ENCODE measurements at regions not wholly inside any gene's neighbourhood (a gene's known extent, or its start where the extent isn't known, plus 50 kb on each side); places are given as distances from the start of the nearest gene placed in this dataset.

GRCh38 chr20:41938353-41938752 is 320.2 kb upstream of the CHD6 start:
- Histone ChIP-seq H3K4me3 (ENCODE audit: control insufficient read depth in 2 of 3, extremely low read depth in 1 of 3, insufficient read depth in 2 of 3, low read depth in 1 of 3, low read length in 3 of 3) (no peak overlapping the region), H3K9me3 (ENCODE audit: control insufficient read depth, low read depth, low read length) (no peaks in the 10 kb centered on the region), H3K4me1 (ENCODE audit: control insufficient read depth, extremely low read depth, insufficient read depth, low read length) (no peaks in the 10 kb centered on the region), H3K79me2 (ENCODE audit: control insufficient read depth, insufficient read depth, low read length) (no peaks in the 10 kb centered on the region), H2AFZ (ENCODE audit: control insufficient read depth, low read length) (no peak overlapping the region), H3K9ac (ENCODE audit: control insufficient read depth, extremely low read depth, insufficient read depth, low read length) (no peak overlapping the region), H3K27ac (ENCODE audit: control insufficient read depth, insufficient read depth, low read length) (no peak overlapping the region), H3K9me1 (ENCODE audit: control insufficient read depth, extremely low read depth, insufficient read depth, low read length) (no peaks in the 10 kb centered on the region), H3K4me2 (ENCODE audit: control insufficient read depth, extremely low read depth, insufficient read depth, low read depth, low read length) (no peak overlapping the region), H3K27me3 (ENCODE audit: control insufficient read depth, extremely low read depth, insufficient read depth, low read length) (no peaks in the 10 kb centered on the region), H4K20me1 (ENCODE audit: control insufficient read depth, extremely low read depth, insufficient read depth, low read length) (no peaks in the 10 kb centered on the region), H3K36me3 (ENCODE audit: control insufficient read depth in 2 of 2, extremely low read depth in 1 of 2, insufficient read depth in 2 of 2, low read length in 2 of 2) (no peaks in the 10 kb centered on the region)
- dilution Hi-C loops (cut with MboI; ENCODE audit: extremely low pct_ligation_motif_present, low sequenced_read_pairs): no loop called here
- no peak for FAIRE-seq
- TF ChIP-seq EZH2 (IDR thresholded peaks at IDR 0.05; ENCODE audit: low read length): no peak
- TF ChIP-seq, protein P1, sequence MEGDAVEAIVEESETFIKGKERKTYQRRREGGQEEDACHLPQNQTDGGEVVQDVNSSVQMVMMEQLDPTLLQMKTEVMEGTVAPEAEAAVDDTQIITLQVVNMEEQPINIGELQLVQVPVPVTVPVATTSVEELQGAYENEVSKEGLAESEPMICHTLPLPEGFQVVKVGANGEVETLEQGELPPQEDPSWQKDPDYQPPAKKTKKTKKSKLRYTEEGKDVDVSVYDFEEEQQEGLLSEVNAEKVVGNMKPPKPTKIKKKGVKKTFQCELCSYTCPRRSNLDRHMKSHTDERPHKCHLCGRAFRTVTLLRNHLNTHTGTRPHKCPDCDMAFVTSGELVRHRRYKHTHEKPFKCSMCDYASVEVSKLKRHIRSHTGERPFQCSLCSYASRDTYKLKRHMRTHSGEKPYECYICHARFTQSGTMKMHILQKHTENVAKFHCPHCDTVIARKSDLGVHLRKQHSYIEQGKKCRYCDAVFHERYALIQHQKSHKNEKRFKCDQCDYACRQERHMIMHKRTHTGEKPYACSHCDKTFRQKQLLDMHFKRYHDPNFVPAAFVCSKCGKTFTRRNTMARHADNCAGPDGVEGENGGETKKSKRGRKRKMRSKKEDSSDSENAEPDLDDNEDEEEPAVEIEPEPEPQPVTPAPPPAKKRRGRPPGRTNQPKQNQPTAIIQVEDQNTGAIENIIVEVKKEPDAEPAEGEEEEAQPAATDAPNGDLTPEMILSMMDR (optimal IDR thresholded peaks at IDR 0.05 in 1 of 3, IDR thresholded peaks at IDR 0.05 in 1 of 3, conservative IDR thresholded peaks at IDR 0.05 in 1 of 3; ENCODE audit: extremely low read depth in 1 of 3, insufficient read depth in 2 of 3, low read length in 3 of 3): no peak
- DNase-seq (ENCODE audit: low read depth, low spot score): no peak

DNA sequence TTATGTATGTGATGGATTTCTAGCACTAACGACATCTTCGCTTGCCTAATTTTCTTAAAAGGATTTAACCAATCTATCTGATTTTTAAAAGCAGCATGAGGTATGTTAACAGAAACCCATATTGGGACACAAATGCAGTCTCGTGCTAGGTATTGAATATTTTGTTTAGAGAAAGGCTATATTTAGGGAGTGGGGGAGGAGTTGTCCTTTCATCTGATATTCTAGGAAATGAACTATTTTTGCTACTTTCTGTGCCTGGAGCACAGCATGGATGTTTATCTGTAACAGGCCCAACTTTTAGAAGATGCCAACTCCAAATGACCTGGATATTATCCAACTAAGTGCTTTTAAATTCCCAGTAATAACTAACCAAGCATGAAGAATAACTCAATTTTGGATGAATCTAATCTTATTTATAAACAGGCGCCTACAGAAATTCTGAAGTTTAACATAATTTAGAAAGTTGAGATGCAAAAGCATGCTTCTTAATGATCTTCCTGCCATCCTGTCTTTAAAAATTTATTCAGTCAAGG is 317.1 kb upstream of the CHD6 start:
- Histone ChIP-seq H3K9me1 (ENCODE audit: control insufficient read depth, extremely low read depth, insufficient read depth, low read length) (no peaks in the 10 kb centered on the region), H2AFZ (ENCODE audit: control insufficient read depth, low read length) (no peak overlapping the region), H3K9ac (ENCODE audit: control insufficient read depth, extremely low read depth, insufficient read depth, low read length) (no peak overlapping the region), H3K4me3 (ENCODE audit: control insufficient read depth in 2 of 3, extremely low read depth in 1 of 3, insufficient read depth in 2 of 3, low read depth in 1 of 3, low read length in 3 of 3) (no peak overlapping the region), H3K36me3 (ENCODE audit: control insufficient read depth in 2 of 2, extremely low read depth in 1 of 2, insufficient read depth in 2 of 2, low read length in 2 of 2) (no peaks in the 10 kb centered on the region), H3K4me2 (ENCODE audit: control insufficient read depth, extremely low read depth, insufficient read depth, low read depth, low read length) (no peak overlapping the region), H3K9me3 (ENCODE audit: control insufficient read depth, low read depth, low read length) (no peaks in the 10 kb centered on the region), H3K27me3 (ENCODE audit: control insufficient read depth, extremely low read depth, insufficient read depth, low read length) (no peaks in the 10 kb centered on the region), H3K79me2 (ENCODE audit: control insufficient read depth, insufficient read depth, low read length) (no peaks in the 10 kb centered on the region), H4K20me1 (ENCODE audit: control insufficient read depth, extremely low read depth, insufficient read depth, low read length) (no peaks in the 10 kb centered on the region), H3K4me1 (ENCODE audit: control insufficient read depth, extremely low read depth, insufficient read depth, low read length) (no peaks in the 10 kb centered on the region), H3K27ac (ENCODE audit: control insufficient read depth, insufficient read depth, low read length) (no peak overlapping the region)
- dilution Hi-C loops (cut with MboI; ENCODE audit: extremely low pct_ligation_motif_present, low sequenced_read_pairs): no loop called here
- no peak for TF ChIP-seq EZH2 (IDR thresholded peaks at IDR 0.05; ENCODE audit: low read length)
- TF ChIP-seq, protein P1 (optimal IDR thresholded peaks at IDR 0.05 in 1 of 3, IDR thresholded peaks at IDR 0.05 in 1 of 3, conservative IDR thresholded peaks at IDR 0.05 in 1 of 3; ENCODE audit: extremely low read depth in 1 of 3, insufficient read depth in 2 of 3, low read length in 3 of 3): no peak
- DNase-seq (ENCODE audit: low read depth, low spot score) (no peak), FAIRE-seq (no peak)
